Hepatic stellate cell (primary cell): ENCODE measurements at regions not wholly inside any gene's neighbourhood (a gene's known extent, or its start where the extent isn't known, plus 50 kb on each side); places are given as distances from the start of the nearest gene placed in this dataset.
"Not testable (repeated sequence)": the region's sequence is repeated elsewhere in the genome, so short reads cannot be mapped to it uniquely, and the experiment has no call there.

Experiments
- DNase-seq: peaks from one replicate; pipeline ENCODE4 v3.0.0; 2011; ENCODE audit warnings: low spot score

- DNase-seq = no peak
These were observed 195.5 kb downstream of the CDCA7 start for GRCh38 chr2:173550143-173550542.

DNA sequence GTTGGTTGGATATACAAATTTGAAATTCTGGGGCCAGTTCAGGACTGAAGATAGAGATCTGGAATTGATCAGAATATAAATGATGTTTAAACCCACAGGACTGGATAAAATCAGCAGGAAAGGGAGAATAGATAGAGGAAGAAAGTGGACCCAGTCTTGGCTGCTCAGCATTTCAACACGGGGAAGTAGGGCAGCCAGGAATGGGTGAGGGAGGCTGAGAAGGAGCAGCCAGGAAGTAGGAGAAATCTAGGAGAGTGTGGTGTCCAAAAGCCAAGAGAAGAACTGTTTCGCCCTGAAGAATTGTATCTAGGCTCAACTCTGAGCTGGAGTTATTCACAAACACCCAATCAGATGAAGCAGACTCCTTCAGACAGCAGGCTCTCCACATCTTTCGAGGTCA is 197.9 kb downstream of the CDCA7 start:
- no peak for DNase-seq

DNA sequence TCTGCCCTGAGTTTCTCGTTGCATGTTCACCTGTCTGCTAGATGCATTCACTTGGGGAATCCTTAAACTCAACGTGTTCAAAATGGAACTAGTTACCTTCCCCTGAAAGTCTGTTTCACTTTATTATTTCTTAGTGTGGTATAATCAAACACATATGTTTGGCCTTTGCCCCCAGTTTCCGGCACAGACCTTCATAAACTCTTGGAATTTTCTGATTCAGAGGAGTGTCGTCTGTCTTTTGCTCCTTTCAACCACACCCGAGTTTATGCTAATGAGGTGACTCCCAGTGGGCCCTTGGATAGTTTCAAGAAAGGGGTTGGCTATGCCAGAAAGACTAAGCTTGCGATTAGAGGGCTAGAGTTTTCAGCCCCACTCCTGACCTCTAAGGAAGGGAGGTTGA is 198.9 kb downstream of the CDCA7 start:
- DNase-seq = no peak

DNA sequence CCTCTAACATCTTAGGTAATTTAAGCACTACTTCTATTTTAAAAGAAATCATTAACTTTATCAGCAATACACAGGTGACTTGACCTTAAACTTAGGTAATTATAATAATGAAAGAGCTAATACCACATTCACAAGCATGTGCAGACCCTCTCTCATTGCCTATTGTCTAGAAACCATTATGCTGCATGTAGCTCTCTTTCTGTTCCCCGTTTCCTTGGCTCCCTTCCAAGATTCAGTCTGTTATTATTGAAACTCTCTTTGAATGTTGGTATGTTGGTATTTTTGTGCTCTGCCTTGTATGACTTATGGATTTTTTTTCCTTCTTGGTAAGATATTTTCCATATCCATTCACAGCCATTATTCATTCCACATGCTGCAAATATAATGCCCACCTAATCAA is 201.2 kb downstream of the CDCA7 start:
- no peak for DNase-seq

- DNase-seq = no peak
These were observed 202.1 kb downstream of the CDCA7 start for GRCh38 chr2:173556816-173557215.

DNA sequence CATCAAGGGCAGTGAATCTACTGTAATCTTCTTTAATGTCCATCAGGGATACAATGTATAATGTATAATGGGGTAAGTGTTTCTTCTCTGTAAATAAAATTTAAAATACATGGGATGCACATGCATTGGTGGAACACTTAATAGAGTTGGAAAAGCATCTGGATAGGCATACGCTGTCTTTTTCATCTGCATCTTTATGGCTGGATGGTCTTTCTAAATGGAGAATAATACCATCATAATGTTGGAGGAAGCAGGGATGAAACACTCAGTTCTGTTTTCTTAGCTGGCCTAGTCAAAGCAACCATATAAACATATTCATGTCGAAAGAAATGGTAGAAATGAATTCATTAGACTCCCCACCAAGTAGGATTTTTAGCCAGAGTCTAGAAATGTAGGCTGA is 202.8 kb downstream of the CDCA7 start:
- DNase-seq = no peak

DNA sequence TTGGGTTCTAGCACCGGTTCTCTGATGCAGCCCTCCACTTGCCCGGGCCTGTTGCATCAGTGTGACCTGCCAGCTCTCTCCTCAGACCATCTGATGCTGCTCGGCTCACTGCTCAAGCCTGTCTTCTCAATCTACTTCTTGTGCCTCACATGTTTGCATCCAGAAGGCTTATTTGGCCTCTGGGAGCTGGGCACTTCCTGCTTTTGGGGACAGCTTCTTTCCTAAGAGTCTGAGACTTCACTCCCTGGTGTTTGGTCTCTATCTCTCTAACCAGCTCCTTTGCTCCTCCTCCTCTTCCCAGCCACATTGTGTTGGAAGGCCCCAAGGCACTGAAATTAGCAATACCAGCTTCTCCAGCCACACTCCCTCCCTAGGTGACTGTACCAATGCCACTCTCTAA is 212.8 kb downstream of the CDCA7 start:
- DNase-seq = no peak

- no peak for DNase-seq
These were observed 213.4 kb downstream of the CDCA7 start for GRCh38 chr2:173568054-173568453.

DNA sequence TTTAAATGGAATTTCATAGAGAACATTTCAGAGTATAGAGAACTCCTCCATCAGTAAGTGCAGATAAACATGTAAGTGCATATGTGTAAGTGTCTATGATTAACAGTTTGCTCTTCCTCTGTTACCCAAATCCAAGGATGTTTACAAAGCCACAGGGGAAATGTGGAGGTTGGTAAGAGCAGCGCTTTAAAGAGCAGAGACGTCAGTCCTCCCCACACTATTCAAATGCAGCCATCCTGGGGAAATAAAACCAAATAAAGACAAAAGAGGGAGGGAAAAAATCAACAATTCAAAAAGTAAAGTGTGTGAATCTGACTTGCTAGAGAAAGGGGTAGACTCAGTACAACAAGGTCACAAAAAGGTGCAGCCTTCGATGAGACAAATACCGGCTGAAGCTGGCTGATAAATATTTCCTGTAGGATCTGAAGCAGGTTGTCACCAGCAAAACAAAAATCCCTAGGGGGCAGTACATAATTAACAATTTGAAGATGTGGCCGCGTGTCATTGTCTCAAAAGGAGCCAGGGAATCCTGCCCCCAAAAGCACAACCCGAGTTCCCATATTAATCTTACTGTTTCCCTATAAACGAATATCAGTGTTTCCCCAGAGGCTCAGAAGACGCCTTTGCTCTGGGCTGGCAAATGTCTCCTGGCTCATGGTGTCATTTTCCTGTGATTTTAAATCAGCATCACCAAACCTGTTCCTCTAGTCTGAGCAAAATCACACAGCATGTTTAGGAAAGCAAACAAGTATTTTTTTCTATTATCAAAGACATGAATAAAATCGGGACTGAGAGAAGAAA is 216.5 kb downstream of the CDCA7 start:
- no peak for DNase-seq

DNA sequence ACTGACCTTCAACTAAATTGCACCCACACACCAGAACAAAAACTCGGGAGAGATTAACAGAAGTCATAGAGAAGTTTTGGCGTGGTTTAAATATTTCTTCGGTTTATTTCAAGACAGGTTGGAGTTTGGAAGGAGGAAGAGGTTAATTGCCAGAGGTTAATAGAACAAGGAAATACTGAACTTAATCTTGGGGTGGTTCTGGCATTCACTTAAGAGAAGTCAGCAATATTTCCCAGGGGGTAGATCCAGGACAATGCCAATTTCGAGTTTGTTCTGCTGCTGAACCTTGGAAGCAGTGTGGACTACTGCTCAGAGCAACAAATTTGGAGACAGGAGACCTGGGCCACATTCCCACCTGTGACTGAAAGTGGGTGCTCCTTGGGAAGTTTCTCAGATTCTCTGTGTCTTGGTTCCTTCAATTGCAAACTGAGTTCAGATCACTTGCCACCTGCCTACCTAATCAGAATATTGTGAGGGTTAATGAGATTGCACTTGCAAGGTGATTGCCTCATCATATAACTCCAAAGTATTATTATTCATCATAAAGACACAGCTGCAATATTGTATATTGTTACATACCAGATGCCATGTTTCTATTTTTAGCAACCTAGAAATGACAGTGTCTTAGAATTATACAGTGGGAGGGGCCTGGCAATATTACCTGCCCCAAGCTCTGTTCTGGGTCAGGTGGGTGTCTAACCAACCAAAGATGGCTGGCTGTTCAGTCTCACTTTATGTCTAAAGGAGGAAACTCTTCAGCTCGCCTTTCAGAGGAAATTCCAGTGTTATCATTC is 217.4 kb downstream of the CDCA7 start:
- DNase-seq = no peak

DNA sequence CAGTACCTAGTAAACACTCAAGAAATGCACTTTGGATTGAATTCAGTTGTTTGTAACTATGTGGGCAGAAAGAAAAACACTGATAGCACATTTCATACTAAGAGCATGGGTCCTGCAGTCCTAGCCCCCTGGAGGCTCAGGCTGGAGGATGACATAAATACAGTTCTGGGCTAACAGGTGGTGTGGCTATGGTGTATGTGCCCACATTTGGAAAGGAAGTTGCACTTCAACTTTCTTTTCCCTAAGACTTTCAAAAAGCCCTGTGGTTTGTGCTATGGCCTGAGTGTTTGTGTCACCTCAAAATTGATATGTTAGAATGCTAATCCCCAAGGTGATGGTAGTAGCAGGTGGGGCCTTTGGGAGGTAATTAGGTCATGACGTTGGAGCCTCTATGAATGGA is 218.2 kb downstream of the CDCA7 start:
- DNase-seq = no peak

GRCh38 chr2:173573782-173574181 is 219.1 kb downstream of the CDCA7 start:
- DNase-seq = not testable (repeated sequence)

DNA sequence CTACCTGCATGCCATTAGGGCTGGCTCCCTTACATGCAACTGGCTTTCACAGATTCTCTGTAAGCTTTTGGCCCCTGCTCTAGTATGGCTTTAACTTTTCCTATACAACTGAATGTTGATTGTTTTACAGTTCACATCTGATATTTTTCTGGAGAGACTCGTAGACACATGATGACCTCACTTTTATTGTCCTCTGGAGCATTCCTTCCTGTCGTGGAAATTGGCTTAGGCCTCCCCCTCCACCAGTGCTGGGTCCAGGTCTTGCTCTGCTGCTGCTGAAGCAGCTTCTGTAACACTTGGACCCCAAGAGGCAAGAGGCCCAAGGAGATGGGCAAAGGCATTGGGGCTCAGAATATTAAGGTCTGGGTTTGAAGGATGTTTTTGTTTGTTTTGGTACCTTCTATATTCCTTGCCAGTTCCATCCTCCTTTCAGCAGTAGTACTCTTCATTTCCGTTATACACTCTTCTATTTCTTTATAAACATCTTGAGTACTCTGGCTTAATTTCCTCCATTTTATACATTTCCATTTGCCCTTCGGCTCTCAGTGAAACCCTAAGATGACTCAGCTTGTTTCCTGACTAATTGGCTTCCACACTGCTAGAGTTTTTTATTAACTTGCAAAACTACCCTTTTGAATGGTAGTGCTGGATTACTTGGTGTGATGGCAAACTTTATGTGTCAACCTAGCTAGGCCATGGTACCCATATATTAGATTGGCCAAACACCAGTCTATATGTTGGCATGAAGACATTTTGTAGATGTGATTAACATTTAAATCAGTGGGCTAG is 219.8 kb downstream of the CDCA7 start:
- no peak for DNase-seq

GRCh38 chr2:173578404-173579107 is 223.9 kb downstream of the CDCA7 start:
- no peak for DNase-seq

DNA sequence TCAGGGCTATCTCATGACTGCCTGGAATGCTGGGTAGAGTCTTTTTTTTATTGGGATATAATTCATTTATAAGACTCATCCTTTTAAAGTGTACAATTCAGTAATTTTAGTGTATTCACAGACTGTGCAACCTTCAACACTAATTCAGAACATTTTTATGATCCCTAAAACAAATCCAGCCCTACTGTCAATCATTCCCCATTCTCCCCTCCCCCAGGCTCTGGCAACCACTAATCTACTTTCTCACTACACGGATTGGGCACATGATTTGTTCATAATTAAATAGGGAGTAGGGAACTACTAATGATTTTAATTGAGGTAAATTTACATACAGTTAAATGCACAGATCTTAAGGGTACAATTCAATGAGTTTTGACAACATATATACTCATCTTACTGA is 225.7 kb downstream of the CDCA7 start:
- no peak for DNase-seq

- DNase-seq = no peak
These were observed 226.3 kb downstream of the CDCA7 start for GRCh38 chr2:173580956-173581355.

DNA sequence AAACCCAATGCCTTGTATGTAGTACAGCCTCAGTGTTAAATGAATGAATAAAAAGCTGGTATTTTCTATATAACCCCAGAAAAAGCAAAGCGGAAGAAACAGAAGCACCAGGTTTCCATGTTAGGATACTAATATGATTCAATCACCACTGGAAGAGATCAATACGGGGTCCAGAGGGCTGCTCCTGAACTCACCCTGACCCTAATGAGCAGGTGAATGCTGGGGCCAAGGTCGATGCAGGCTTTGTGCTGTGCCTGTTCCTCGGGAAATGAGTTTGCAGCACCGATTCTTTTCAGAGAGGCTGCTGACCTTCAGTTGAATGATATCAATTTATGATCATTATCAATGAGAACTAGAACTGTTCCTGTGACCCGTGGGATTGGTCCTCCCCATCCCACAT is 228.5 kb downstream of the CDCA7 start:
- DNase-seq = no peak

DNA sequence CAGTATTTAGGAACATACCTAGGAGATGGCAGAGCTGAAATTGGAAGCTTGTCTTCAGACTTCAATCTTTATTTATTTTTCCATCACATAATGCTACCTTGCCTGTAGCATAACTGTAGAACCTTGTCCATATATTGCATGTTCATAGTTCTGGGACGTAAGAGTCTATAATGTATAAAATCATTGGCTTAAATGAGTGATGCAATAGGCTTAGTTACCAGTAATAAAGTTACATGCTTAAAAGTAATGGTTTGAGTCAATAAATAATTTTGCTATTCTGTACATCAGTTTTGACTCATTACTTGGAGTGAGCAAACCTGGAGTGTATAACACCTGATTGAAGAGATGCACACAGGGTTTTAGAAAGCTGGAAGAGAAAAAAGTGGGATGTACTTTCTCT is 229.3 kb downstream of the CDCA7 start:
- no peak for DNase-seq

DNA sequence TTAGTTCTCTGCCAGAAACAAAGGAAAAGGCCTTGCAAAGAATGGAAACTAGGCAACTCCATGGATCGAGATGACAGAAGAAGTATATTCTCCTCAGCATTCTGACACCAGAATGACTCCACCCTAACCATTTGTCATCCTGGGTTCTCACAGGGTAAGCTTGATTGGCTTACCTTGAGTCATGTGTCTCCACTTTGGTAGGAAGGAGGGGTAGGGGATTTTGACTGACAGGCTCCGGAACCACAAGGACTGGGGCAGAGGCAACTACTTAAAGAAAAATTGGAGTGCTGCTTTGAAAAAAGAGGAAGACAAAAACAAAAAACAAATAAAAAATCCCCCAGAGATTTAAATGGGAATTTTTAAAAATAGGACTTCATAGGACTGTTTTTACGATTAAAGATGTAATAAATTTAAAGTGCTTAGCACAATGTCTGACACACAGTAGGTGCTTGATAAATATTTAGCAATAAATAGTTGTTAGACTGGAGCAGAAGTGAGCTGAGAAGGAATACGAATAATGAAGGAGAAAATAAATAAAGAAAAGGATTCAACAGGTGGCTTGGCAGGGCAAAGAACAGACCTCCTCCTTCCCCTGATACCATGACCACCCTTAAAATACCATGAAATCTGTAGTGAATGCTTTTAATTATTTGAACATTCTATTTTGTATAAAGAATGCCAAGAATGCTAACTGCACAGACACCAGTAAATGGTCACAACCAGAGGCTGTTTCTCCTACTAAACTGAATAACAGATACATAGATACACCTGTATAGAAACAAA is 230.2 kb downstream of the CDCA7 start:
- DNase-seq = no peak

- no peak for DNase-seq
These were observed 234.3 kb downstream of the CDCA7 start for GRCh38 chr2:173588931-173589369.

DNA sequence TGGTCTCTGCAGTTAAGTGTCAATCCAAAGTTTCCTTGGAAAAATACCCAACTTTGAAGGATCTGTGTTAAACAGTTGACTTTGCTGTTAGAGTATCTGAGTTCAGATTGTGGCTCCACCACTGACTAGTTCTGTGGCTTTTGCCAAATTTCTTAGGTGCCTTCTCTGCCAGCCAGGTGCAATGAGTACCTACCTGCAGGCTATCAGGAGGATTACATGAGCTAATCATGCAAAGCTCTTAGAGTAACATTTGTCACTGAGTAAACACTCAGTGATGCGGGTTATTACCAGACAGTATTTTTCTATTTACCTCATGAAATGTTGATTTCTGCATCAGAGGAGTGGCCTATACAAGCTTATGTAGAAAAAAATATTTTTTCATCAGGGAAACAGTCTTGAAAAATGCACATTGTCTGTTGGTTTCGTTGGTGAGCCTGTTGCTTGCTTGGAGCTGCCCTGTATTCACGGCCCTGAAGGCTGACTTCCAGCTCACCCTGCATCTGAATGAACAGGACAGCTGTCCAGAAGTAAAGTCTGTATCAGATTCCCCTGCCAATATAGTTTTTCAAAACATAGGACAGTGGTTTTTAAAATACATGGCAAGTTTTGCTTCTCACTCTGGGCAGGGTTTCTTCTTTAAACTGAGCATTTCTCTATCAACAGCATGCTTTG is 235.1 kb downstream of the CDCA7 start:
- DNase-seq = no peak
